OCI-LY1 (cell line): ENCODE measurements at regions not wholly inside any gene's neighbourhood (a gene's known extent, or its start where the extent isn't known, plus 50 kb on each side); places are given as distances from the start of the nearest gene placed in this dataset.

Experiments used
- H2AFZ ChIP-seq: fragments of 200-600 bp; sonication (generic), shearing (Covaris generic); 2 replicates; pipeline ENCODE4 v1.6.0; 2014; ENCODE audit warnings: antibody characterized with exemption, mild to moderate bottlenecking, low read length
- H3F3A ChIP-seq: fragments of 200-600 bp; sonication (generic), shearing (Covaris generic); 2 replicates; pipeline ENCODE4 v1.6.0; 2014; ENCODE audit warnings: mild to moderate bottlenecking, antibody characterized with exemption, low read length, moderate library complexity; ENCODE audit not compliant: insufficient read depth
- H3K27ac ChIP-seq: fragments of 200-600 bp; sonication (generic); 2 replicates; pipeline ENCODE4 v1.5.1; 2014; ENCODE audit warnings: low read length, mixed run types, mild to moderate bottlenecking, low read depth; ENCODE audit not compliant: poor library complexity, severe bottlenecking
- H3K27me3 ChIP-seq: fragments of 200-600 bp; sonication (generic); 2 replicates; pipeline ENCODE4 v1.6.0; 2014; ENCODE audit warnings: antibody characterized with exemption, mild to moderate bottlenecking, low read length, moderate library complexity; ENCODE audit not compliant: insufficient read depth
- H3K36me3 ChIP-seq: fragments of 200-600 bp; sonication (generic); 2 replicates; pipeline ENCODE4 v1.6.1; 2014; ENCODE audit warnings: mild to moderate bottlenecking, antibody characterized with exemption, low read length, moderate library complexity, mixed read lengths; ENCODE audit not compliant: insufficient read depth
- H3K4me1 ChIP-seq: fragments of 200-600 bp; sonication (generic); 2 replicates; pipeline ENCODE4 v1.5.1; 2014; ENCODE audit warnings: mild to moderate bottlenecking, low read length, moderate library complexity; ENCODE audit not compliant: insufficient read depth, severe bottlenecking
- H3K4me2 ChIP-seq: fragments of 200-600 bp; sonication (generic), shearing (Covaris generic); 2 replicates; pipeline ENCODE4 v1.6.1; 2014; ENCODE audit warnings: low read length
- H3K4me3 ChIP-seq: fragments of 200-600 bp; sonication (generic); 2 replicates; pipeline ENCODE4 v1.5.1; 2014; ENCODE audit warnings: low read length, low read depth, mild to moderate bottlenecking, mixed read lengths; ENCODE audit not compliant: poor library complexity, severe bottlenecking
- H3K79me2 ChIP-seq: fragments of 200-600 bp; shearing (Covaris generic); 2 replicates; pipeline ENCODE4 v1.6.1; 2016; ENCODE audit warnings: mixed run types, low read length, mixed read lengths; ENCODE audit not compliant: insufficient read depth
- H3K9ac ChIP-seq: fragments of 200-600 bp; sonication (generic), shearing (Covaris generic); 2 replicates; pipeline ENCODE4 v1.6.1; 2014; ENCODE audit warnings: mild to moderate bottlenecking, low read length, mixed read lengths
- H3K9me2 ChIP-seq: fragments of 200-600 bp; sonication (generic), shearing (Covaris generic); 2 replicates; pipeline ENCODE4 v1.6.1; 2014; ENCODE audit warnings: low read depth, mild to moderate bottlenecking, low read length, mixed read lengths
- H3K9me3 ChIP-seq: fragments of 200-600 bp; shearing (Covaris generic); 2 replicates; pipeline ENCODE4 v1.6.1; 2014; ENCODE audit warnings: low read length, mixed read lengths
- H4K20me1 ChIP-seq: fragments of 200-600 bp; sonication (generic), shearing (Covaris generic); 2 replicates; pipeline ENCODE4 v1.6.0; 2016; ENCODE audit warnings: mild to moderate bottlenecking, low read length; ENCODE audit not compliant: insufficient read depth
- EZH2 ChIP-seq: fragments of 200-600 bp; sonication (generic), shearing (Covaris generic); IDR thresholded peaks from 2 replicates; pipeline ENCODE4 v1.8.0; 2017; ENCODE audit warnings: borderline replicate concordance, mixed run types, mild to moderate bottlenecking, antibody characterized with exemption, low read length, moderate library complexity, mixed read lengths
- TF ChIP-seq, protein P1 (sequence below): fragments of 200-600 bp; sonication (generic), shearing (Covaris generic); IDR thresholded peaks from 2 replicates; pipeline ENCODE4 v1.5.1; 2017; ENCODE audit warnings: mild to moderate bottlenecking, antibody characterized with exemption, low read length, moderate library complexity, mixed read lengths

DNA sequence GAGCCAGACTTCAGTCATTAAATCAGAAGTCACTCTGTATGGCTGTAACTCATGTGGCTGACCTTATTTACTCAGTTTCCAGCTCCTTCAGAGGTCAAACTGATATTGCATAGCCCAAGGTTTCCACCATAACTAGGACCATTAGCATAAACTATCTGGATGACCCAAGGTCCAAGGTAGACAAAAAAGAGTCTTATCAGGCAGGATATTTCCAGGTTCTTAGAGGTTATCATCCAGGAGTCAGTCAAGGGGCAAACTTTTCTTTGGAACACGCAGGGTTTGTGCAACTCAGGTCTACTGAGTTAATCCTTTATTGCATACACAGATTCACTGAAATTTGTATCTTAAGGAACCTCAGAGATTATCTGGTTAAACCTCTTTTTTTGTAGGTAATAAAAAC lies 66.5 kb downstream of the AVPR1A start:
- Histone ChIP-seq H3K4me1 (no peaks in the 10 kb centered on the region), H3K4me3 (no peak overlapping the region)

DNA sequence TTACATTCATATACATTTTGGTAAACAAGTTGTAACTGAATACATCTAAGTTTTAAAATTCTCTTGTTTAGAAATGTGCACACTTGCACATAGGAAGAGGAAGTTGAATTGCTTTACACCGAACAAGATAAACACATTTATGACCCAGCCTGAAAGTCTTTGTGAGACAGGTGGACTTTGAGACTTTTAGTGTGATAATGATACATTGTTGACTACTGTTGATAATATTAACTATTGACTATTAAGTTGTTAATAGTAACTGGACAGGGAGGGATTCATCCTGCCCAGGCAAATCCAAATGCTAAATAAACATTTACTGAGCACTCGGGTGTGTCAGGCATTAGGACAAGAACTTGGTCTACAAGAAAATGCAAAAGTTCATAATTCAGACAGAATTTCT lies 68.0 kb downstream of the AVPR1A start:
- H3F3A ChIP-seq = no peaks in the 10 kb centered on the region

More for the DNA sequence above, 66.5 kb downstream of the AVPR1A start:
- TF ChIP-seq EZH2 = no peak
- Histone ChIP-seq H3K27me3 (no peaks in the 10 kb centered on the region), H3K36me3 (no peaks in the 10 kb centered on the region), H3K9ac (no peak overlapping the region), H3K79me2 (no peaks in the 10 kb centered on the region), H3K9me2 (no peaks in the 10 kb centered on the region), H3K9me3 (no peaks in the 10 kb centered on the region), H3F3A (no peaks in the 10 kb centered on the region), H3K27ac (no peak overlapping the region), H2AFZ (no peak overlapping the region), H4K20me1 (no peaks in the 10 kb centered on the region), H3K4me2 (no peak overlapping the region)

DNA sequence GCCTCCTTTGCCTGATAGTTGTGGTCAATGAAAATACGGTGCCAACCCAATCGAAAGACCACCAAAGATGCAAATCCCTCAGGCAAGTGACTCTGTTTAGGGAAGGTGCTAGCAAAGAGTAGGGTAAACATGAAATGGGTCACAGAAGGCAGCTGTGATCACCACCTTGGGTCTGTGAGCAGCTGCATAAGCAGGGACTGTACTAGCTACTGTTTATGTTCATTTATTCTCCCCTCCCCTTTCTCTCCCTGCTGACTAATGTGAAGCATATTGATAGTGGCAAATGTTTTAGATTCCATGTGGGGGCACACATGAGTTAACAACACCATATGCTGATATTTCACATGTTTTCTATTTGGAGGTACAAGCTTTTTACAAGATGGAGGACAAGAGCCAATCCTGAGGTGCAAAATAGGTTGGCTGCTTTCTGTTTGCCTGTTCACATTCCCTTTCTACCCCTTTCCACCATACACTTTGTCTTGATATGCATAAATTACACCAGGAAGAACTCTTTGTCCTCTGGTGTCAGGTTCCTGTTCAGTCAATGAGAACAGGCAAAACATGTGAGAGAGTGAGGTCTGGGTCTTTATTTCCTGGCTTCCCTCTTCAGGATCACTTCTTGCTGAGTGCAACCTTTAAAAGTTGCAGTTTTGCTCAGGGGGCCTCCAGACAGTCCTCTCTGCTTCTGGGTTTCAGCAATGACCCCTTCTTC lies 71.1 kb downstream of the AVPR1A start:
- H3K4me3 ChIP-seq = no peak overlapping the region
- H3K27me3 ChIP-seq = no peaks in the 10 kb centered on the region
- no peaks in the 10 kb centered on the region for H3K36me3 ChIP-seq
- no peaks in the 10 kb centered on the region for H3K79me2 ChIP-seq
- H3K9me3 ChIP-seq = no peaks in the 10 kb centered on the region
- no peaks in the 10 kb centered on the region for H3F3A ChIP-seq
- H2AFZ ChIP-seq = no peak overlapping the region
- no peak overlapping the region for H3K4me2 ChIP-seq
- H3K9ac ChIP-seq = no peak overlapping the region
- no peaks in the 10 kb centered on the region for H3K9me2 ChIP-seq
- H4K20me1 ChIP-seq = no peaks in the 10 kb centered on the region
- no peak for TF ChIP-seq EZH2
- TF ChIP-seq, protein P1, sequence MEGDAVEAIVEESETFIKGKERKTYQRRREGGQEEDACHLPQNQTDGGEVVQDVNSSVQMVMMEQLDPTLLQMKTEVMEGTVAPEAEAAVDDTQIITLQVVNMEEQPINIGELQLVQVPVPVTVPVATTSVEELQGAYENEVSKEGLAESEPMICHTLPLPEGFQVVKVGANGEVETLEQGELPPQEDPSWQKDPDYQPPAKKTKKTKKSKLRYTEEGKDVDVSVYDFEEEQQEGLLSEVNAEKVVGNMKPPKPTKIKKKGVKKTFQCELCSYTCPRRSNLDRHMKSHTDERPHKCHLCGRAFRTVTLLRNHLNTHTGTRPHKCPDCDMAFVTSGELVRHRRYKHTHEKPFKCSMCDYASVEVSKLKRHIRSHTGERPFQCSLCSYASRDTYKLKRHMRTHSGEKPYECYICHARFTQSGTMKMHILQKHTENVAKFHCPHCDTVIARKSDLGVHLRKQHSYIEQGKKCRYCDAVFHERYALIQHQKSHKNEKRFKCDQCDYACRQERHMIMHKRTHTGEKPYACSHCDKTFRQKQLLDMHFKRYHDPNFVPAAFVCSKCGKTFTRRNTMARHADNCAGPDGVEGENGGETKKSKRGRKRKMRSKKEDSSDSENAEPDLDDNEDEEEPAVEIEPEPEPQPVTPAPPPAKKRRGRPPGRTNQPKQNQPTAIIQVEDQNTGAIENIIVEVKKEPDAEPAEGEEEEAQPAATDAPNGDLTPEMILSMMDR = no peak
- no peaks in the 10 kb centered on the region for H3K4me1 ChIP-seq
- H3K27ac ChIP-seq = no peak overlapping the region

More for the DNA sequence above, 68.0 kb downstream of the AVPR1A start:
- no peak for TF ChIP-seq EZH2
- TF ChIP-seq, protein P1 = no peak
- Histone ChIP-seq H3K79me2 (no peaks in the 10 kb centered on the region), H3K27me3 (no peaks in the 10 kb centered on the region), H3K4me3 (no peak overlapping the region), H3K4me2 (no peak overlapping the region), H2AFZ (no peak overlapping the region), H3K9me3 (no peaks in the 10 kb centered on the region), H3K9ac (no peak overlapping the region), H3K36me3 (no peaks in the 10 kb centered on the region), H3K27ac (no peak overlapping the region), H3K9me2 (no peaks in the 10 kb centered on the region), H3K4me1 (no peaks in the 10 kb centered on the region), H4K20me1 (no peaks in the 10 kb centered on the region)

DNA sequence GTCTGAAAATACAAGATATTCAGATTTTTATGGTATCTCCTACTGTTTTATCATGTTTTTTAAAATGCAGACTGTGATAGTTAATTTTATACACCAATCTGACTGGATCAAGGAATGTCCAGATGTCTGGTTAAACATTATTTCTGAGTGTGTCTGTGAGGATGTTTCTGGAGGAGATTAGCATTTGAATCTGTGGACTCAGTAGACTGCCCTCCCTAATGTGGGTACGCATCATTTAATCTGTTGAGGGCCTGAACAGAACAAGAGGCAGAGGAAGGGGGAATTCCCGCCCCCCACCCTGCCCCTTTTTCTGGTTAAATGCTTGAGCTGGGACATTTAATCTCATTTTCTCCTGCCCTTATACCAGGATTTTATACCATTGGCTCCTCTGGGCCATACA lies 72.1 kb downstream of the AVPR1A start:
- no peaks in the 10 kb centered on the region for H4K20me1 ChIP-seq
- H3K9ac ChIP-seq = no peak overlapping the region
- TF ChIP-seq, protein P1 = no peak
- TF ChIP-seq EZH2 = no peak
- no peaks in the 10 kb centered on the region for H3K4me1 ChIP-seq
- no peak overlapping the region for H3K4me2 ChIP-seq
- H3K79me2 ChIP-seq = no peaks in the 10 kb centered on the region
- H3K9me2 ChIP-seq = no peaks in the 10 kb centered on the region
- H2AFZ ChIP-seq = no peak overlapping the region
- no peak overlapping the region for H3K27ac ChIP-seq
- H3K4me3 ChIP-seq = no peak overlapping the region
- H3K36me3 ChIP-seq = no peaks in the 10 kb centered on the region
- no peaks in the 10 kb centered on the region for H3K27me3 ChIP-seq
- H3K9me3 ChIP-seq = no peaks in the 10 kb centered on the region
- no peaks in the 10 kb centered on the region for H3F3A ChIP-seq
